ENCODE measurements at regions not wholly inside any gene's neighbourhood (a gene's known extent, or its start where the extent isn't known, plus 50 kb on each side); places are given as distances from the start of the nearest gene placed in this dataset.

GRCh38 chr15:35980719-35981118 lies 434.8 kb upstream of the DPH6 start:
- peak; percentile 37 for DNase-seq (ENCODE audit: low read depth)
- Histone ChIP-seq H3K27me3 (ENCODE audit: control insufficient read depth, insufficient read depth, low read length) (no peaks in the 10 kb centered on the region), H3K36me3 (ENCODE audit: control insufficient read depth, insufficient read depth, low read length) (no peaks in the 10 kb centered on the region), H3K4me3 (ENCODE audit: low read depth, low read length) (no peak overlapping the region)
- TF ChIP-seq CTCF (IDR thresholded peaks at IDR 0.05; ENCODE audit: insufficient read depth, low read length, poor library complexity, severe bottlenecking) = no peak

- DNase-seq (ENCODE audit: low read depth) = no peak
- no peaks in the 10 kb centered on the region for H3K27me3 ChIP-seq (ENCODE audit: control insufficient read depth, insufficient read depth, low read length)
- H3K4me3 ChIP-seq (ENCODE audit: low read depth, low read length) = no peak overlapping the region
- H3K36me3 ChIP-seq (ENCODE audit: control insufficient read depth, insufficient read depth, low read length) = no peaks in the 10 kb centered on the region
- no peak for TF ChIP-seq CTCF (IDR thresholded peaks at IDR 0.05; ENCODE audit: insufficient read depth, low read length, poor library complexity, severe bottlenecking)
Measured at GRCh38 chr15:35986191-35986721, 440.3 kb upstream of the DPH6 start.

- no peak for TF ChIP-seq CTCF (IDR thresholded peaks at IDR 0.05; ENCODE audit: insufficient read depth, low read length, poor library complexity, severe bottlenecking)
- no peaks in the 10 kb centered on the region for H3K27me3 ChIP-seq (ENCODE audit: control insufficient read depth, insufficient read depth, low read length)
- H3K4me3 ChIP-seq (ENCODE audit: low read depth, low read length) = no peak overlapping the region
- DNase-seq (ENCODE audit: low read depth) = no peak
- no peaks in the 10 kb centered on the region for H3K36me3 ChIP-seq (ENCODE audit: control insufficient read depth, insufficient read depth, low read length)
Measured at GRCh38 chr15:35987056-35987455, 441.1 kb upstream of the DPH6 start.

- Histone ChIP-seq H3K27me3 (ENCODE audit: control insufficient read depth, insufficient read depth, low read length) (no peaks in the 10 kb centered on the region), H3K4me3 (ENCODE audit: low read depth, low read length) (no peak overlapping the region), H3K36me3 (ENCODE audit: control insufficient read depth, insufficient read depth, low read length) (no peaks in the 10 kb centered on the region)
- DNase-seq (ENCODE audit: low read depth) = no peak
- TF ChIP-seq CTCF (IDR thresholded peaks at IDR 0.05; ENCODE audit: insufficient read depth, low read length, poor library complexity, severe bottlenecking) = no peak
Measured at GRCh38 chr15:35991386-35991785, 445.4 kb upstream of the DPH6 start.

GRCh38 chr15:35992791-35993190 lies 446.8 kb upstream of the DPH6 start:
- Histone ChIP-seq H3K36me3 (ENCODE audit: control insufficient read depth, insufficient read depth, low read length) (no peaks in the 10 kb centered on the region), H3K27me3 (ENCODE audit: control insufficient read depth, insufficient read depth, low read length) (no peaks in the 10 kb centered on the region), H3K4me3 (ENCODE audit: low read depth, low read length) (no peak overlapping the region)
- no peak for TF ChIP-seq CTCF (IDR thresholded peaks at IDR 0.05; ENCODE audit: insufficient read depth, low read length, poor library complexity, severe bottlenecking)
- DNase-seq (ENCODE audit: low read depth) = no peak

- H3K4me3 ChIP-seq (ENCODE audit: low read depth, low read length) = no peak overlapping the region
- no peak for TF ChIP-seq CTCF (IDR thresholded peaks at IDR 0.05; ENCODE audit: insufficient read depth, low read length, poor library complexity, severe bottlenecking)
- no peaks in the 10 kb centered on the region for H3K27me3 ChIP-seq (ENCODE audit: control insufficient read depth, insufficient read depth, low read length)
- no peaks in the 10 kb centered on the region for H3K36me3 ChIP-seq (ENCODE audit: control insufficient read depth, insufficient read depth, low read length)
- DNase-seq (ENCODE audit: low read depth) = no peak
Measured at GRCh38 chr15:35993196-35993595, 447.2 kb upstream of the DPH6 start.
